GM19467 (cell line): ENCODE measurements at regions not wholly inside any gene's neighbourhood (a gene's known extent, or its start where the extent isn't known, plus 50 kb on each side); places are given as distances from the start of the nearest gene placed in this dataset.
A peak's percentile ranks its signal among the peaks of the same experiment; 100 is the strongest.

ENCODE experiments used
- ATAC-seq: cut with Tn5 transposase; IDR thresholded peaks from one replicate; pipeline ENCODE4 v1.9.1; 2021; ENCODE audit warnings: mild to moderate bottlenecking, moderate library complexity; ENCODE audit not compliant: unreplicated experiment

GRCh38 chr6:149212206-149212605 is 105.3 kb upstream of the TAB2 start:
- ATAC-seq: no peak

DNA sequence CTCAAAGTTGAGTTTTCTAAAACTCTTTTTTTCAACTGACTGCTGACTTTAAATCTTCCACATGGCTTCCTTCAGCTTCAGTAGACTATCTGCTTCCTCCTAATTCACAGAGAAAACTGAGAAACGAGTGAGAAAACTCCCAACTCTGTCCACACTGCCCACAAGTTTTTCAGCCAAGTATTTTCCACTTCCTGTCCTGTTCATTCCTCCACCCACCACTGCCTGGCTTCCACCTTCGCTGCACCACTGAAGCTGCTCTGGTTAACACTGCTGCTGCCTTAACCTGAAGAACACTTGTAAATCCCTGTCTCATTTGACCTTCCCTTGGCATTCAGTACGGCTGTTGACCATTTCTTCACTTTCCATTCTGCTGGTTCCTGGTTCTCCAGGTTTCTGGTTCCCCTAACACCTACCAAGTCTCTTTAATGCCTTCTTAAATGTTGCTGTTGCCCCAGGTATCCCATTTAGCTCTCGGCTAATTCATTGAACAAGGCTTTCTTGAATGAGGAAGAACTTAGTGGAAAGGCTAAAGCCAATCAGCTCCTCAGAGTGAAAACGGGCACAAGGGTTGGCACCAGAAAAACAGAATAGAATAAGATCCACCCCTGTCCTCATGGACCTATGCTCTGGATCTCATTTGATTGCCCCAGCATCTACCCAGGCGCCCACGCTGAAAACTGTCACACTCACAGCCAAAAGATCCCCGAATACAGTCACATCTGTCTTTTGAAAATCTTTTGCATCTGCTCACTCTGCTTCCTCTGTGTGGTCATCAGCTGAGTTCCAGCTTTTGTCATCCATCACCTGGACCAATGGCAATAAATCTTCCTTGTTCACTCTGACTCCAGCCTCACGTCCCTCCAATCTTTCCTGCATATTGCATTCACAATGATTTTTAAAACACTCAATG is 104.4 kb upstream of the TAB2 start:
- ATAC-seq: no peak

GRCh38 chr6:149213829-149214228 is 103.7 kb upstream of the TAB2 start:
- no peak for ATAC-seq

- ATAC-seq: no peak
Observed at GRCh38 chr6:149216459-149216858, 101.1 kb upstream of the TAB2 start.

DNA sequence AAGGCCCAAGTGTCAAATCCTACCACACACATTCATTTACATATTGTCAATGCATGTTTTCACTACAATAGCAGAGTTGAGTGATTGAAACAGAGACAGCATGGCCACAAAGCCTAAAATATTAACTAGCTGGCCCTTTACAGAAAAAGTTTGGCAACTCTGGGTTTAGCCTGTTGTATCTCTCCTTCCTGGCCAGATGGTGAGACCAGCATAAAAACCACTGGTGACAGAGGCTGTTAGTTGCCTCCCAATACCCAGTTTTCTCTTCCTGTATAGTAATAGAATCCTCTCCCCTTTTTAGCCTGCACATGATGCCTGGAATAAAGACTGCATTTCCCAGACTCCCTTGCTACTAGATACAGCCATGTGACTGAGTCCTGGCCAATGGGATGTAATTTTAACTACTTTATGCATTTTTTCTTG is 100.0 kb upstream of the TAB2 start:
- peak; percentile 69 for ATAC-seq

DNA sequence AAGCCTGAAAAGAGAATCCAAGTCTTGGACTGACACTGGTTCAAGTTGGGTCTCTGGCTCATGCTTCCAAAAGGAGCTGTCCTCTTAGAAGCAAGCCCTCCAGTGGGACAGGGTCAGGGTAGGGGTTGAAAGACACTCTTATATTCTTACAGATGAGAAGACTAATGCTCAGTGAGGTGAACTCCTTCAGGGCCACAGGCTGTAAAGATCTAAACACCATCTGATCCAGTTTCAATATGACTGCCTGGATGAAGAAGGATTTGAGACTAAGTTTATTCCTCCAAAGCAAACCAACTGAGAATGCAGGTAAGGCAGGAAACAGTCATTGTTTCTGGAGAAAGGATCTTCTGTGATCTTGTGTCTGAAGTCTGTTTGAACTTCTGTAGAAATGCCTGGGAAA is 99.0 kb upstream of the TAB2 start:
- ATAC-seq: no peak

GRCh38 chr6:149218915-149219314 is 98.6 kb upstream of the TAB2 start:
- no peak for ATAC-seq

GRCh38 chr6:149220882-149221773 is 96.4 kb upstream of the TAB2 start:
- no peak for ATAC-seq

- ATAC-seq: no peak
Observed at GRCh38 chr6:149221774-149222070, 95.8 kb upstream of the TAB2 start.

GRCh38 chr6:149223120-149223903 is 94.2 kb upstream of the TAB2 start:
- ATAC-seq: no peak

GRCh38 chr6:149223904-149224351 is 93.6 kb upstream of the TAB2 start:
- no peak for ATAC-seq

DNA sequence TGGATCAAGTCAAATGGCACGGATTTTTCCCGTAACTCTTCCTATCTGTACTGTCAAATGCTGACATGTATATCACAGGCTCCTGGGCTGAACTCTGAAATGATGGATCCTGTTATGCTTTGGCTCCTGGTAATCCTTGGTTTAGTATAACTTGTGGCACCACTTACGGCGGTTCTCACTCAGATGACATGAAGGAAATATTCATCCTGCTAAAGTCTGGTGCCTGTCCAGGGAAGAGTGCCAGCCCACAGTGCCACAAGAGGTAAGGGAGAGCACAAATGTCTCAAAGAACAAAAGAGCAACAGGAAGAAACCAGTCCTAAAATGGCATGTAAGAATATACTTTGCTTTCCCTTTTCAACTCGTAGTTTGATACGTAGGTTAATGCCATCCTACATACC is 93.1 kb upstream of the TAB2 start:
- ATAC-seq: no peak

DNA sequence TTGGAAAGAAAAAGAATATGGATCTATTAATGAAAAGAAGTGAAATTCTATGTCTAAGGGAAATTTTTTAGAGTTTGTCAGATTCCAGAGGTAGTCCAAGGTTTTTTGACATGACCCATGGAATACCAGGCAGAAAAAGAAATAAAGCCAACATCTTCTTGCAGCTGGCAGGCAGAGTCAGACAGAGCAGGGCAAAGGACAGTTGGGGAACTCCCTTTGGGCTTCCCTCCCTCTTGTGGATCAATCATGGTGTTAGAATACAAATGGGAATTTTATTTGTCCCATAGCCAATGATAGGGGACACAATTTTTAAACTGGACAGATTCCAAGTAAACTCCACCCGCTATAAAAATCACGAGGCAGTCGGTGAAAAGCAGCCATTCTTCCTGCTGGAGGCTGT is 92.1 kb upstream of the TAB2 start:
- no peak for ATAC-seq

- ATAC-seq: no peak
Observed at GRCh38 chr6:149225946-149226345, 91.6 kb upstream of the TAB2 start.

GRCh38 chr6:149227796-149228195 is 89.7 kb upstream of the TAB2 start:
- ATAC-seq: no peak

GRCh38 chr6:149228311-149228955 is 89.1 kb upstream of the TAB2 start:
- ATAC-seq: no peak

- ATAC-seq: no peak
Observed at GRCh38 chr6:149229096-149229495, 88.4 kb upstream of the TAB2 start.

- ATAC-seq: no peak
Observed at GRCh38 chr6:149230712-149231460, 86.6 kb upstream of the TAB2 start.

DNA sequence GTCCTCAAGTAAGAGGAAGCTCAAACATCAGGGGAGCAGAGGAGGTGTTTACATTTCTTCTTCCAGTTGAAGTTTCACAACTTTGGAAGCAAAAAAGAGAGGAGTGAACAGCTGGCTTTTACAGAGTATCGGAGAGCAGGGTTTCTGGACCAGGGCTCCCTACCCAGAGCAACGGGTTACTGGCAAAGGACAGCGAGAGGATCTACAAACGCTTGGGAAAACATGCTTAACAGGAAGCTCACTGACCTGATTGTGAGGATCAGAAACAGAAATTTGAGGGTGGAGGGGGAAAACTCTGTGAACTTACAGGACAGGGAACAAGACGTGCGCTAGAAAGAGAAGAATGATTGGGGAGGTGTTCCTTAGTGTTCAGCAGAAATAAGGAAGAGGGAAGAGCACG is 85.7 kb upstream of the TAB2 start:
- no peak for ATAC-seq
